ENCODE measurements at regions not wholly inside any gene's neighbourhood (a gene's known extent, or its start where the extent isn't known, plus 50 kb on each side); places are given as distances from the start of the nearest gene placed in this dataset.
A peak's percentile ranks its signal among the peaks of the same experiment; 100 is the strongest.

DNA sequence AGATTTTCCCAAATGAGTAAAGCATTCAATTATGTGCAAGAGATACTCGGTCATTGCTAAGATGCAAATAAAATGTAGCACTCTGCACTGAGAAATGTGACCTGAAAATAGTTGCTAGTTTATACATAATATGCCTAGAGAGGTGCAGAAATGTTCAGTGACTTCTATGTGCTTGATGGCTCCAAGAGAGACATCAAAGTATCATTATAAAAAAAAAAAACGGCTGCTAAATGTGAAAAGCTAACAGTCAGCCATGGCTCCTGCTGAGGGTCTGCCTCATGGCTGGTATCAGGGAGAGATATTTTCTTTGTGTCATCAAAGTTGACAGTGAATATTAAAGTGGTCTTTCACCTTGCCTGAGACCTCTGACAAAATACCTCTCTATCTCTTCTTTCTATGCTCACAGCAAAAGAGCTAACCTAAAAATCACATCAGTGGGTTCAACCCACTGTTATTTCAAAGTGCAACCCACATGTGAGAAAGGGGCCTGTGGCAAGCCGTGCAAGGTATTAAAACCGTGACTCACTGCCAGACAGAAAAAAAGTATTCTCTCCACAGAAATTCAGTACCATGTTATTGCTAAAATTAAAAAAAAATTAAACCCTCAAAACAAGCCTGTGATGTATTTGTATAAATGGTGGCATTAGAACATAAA lies 259.0 kb downstream of the HIVEP2 start:
- no peaks in the 10 kb centered on the region for H3K9me3 Mint-ChIP-seq (ENCODE audit: unreplicated experiment)
- no peaks in the 10 kb centered on the region for H3K36me3 Mint-ChIP-seq (ENCODE audit: low read depth, unreplicated experiment)

DNA sequence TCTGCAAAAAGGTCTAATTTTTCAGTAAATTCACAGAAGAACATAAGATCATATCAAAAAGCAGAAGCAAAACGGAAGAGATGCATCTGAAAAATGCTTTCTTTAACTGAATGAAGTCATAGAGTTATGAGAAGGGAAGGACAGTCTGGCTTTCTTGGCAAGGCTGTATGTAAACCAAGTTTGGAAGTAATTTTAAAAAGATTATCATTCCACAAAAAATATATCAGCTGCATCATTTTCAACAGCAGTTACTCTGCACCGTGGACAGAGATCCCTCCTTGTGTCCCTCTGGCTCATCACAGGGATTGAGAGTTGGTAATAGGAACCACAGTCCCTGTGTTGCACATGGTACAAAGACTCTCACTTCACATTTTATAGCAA lies 258.5 kb downstream of the HIVEP2 start:
- TF ChIP-seq, protein P1, sequence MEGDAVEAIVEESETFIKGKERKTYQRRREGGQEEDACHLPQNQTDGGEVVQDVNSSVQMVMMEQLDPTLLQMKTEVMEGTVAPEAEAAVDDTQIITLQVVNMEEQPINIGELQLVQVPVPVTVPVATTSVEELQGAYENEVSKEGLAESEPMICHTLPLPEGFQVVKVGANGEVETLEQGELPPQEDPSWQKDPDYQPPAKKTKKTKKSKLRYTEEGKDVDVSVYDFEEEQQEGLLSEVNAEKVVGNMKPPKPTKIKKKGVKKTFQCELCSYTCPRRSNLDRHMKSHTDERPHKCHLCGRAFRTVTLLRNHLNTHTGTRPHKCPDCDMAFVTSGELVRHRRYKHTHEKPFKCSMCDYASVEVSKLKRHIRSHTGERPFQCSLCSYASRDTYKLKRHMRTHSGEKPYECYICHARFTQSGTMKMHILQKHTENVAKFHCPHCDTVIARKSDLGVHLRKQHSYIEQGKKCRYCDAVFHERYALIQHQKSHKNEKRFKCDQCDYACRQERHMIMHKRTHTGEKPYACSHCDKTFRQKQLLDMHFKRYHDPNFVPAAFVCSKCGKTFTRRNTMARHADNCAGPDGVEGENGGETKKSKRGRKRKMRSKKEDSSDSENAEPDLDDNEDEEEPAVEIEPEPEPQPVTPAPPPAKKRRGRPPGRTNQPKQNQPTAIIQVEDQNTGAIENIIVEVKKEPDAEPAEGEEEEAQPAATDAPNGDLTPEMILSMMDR (IDR thresholded peaks at IDR 0.05; ENCODE audit: unreplicated experiment) = no peak
- H3K9me3 Mint-ChIP-seq (ENCODE audit: unreplicated experiment) = no peaks in the 10 kb centered on the region

More for the DNA sequence above, 259.0 kb downstream of the HIVEP2 start:
- no peak overlapping the region for H3K4me3 Mint-ChIP-seq (ENCODE audit: unreplicated experiment)
- no peak overlapping the region for H3K27ac Mint-ChIP-seq (ENCODE audit: unreplicated experiment)
- H3K27me3 Mint-ChIP-seq (ENCODE audit: unreplicated experiment) = peaks cover 2% of the 10 kb centered on the region
- no peaks in the 10 kb centered on the region for H3K4me1 Mint-ChIP-seq (ENCODE audit: unreplicated experiment)
- TF ChIP-seq, protein P1 (IDR thresholded peaks at IDR 0.05; ENCODE audit: unreplicated experiment) = no peak
- DNase-seq (ENCODE audit: low spot score) = no peak

DNA sequence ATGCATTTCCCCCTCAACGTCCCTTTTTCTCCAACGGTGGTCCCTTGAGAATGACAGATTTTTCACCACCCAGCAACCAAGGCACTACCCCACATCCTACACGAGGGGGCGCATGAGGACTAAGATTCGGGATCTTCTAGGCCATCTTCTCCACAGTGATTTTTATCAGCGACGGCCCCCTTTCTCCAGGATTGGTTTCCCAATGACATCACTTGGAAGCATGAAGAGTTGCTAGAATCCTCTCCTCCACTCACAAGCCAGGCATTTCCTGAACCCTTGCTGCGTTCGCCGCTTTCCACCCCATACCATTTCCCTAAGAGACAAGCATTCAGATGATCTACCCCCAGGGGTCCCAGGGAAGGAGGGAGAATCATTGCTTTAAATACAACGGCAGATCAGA lies 252.0 kb downstream of the HIVEP2 start:
- peaks cover 28% of the 10 kb centered on the region for H3K4me1 Mint-ChIP-seq (ENCODE audit: unreplicated experiment)
- peak; percentile 81 for DNase-seq (ENCODE audit: low spot score)
- H3K36me3 Mint-ChIP-seq (ENCODE audit: low read depth, unreplicated experiment) = no peaks in the 10 kb centered on the region
- H3K27ac Mint-ChIP-seq (ENCODE audit: unreplicated experiment) = peak overlapping the region; percentile 33
- H3K4me3 Mint-ChIP-seq (ENCODE audit: unreplicated experiment) = no peak overlapping the region
- TF ChIP-seq, protein P1 (IDR thresholded peaks at IDR 0.05; ENCODE audit: unreplicated experiment) = peak; percentile 97
- H3K9me3 Mint-ChIP-seq (ENCODE audit: unreplicated experiment) = no peaks in the 10 kb centered on the region
- H3K27me3 Mint-ChIP-seq (ENCODE audit: unreplicated experiment) = peaks cover 5% of the 10 kb centered on the region

More for the DNA sequence above, 258.5 kb downstream of the HIVEP2 start:
- Mint-ChIP-seq H3K27me3 (ENCODE audit: unreplicated experiment) (peaks cover 2% of the 10 kb centered on the region), H3K4me1 (ENCODE audit: unreplicated experiment) (no peaks in the 10 kb centered on the region), H3K36me3 (ENCODE audit: low read depth, unreplicated experiment) (no peaks in the 10 kb centered on the region), H3K4me3 (ENCODE audit: unreplicated experiment) (no peak overlapping the region), H3K27ac (ENCODE audit: unreplicated experiment) (no peak overlapping the region)
- DNase-seq (ENCODE audit: low spot score) = no peak

DNA sequence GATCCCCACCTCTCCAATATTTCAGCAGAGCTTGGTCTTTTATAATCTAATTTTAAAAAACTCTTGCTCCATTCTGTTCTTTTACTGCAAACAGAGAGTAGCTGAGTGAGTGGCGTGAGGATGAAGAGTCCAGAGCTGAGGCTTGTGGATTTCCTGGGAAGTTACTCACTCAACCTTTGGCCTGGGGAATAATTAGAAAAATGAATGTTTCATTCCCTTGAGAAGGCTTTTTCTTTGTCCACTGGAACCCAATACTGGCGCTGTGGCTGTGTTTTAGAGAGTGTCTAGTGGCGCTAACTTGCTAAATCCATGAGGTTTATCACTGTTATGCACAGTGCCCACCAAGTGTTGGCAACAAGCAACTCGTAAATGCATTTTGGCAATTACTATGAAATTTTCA lies 251.5 kb downstream of the HIVEP2 start:
- H3K4me1 Mint-ChIP-seq (ENCODE audit: unreplicated experiment) = peaks cover 33% of the 10 kb centered on the region
- no peak for DNase-seq (ENCODE audit: low spot score)
- no peaks in the 10 kb centered on the region for H3K36me3 Mint-ChIP-seq (ENCODE audit: low read depth, unreplicated experiment)
- peak overlapping the region; percentile 33 for H3K27ac Mint-ChIP-seq (ENCODE audit: unreplicated experiment)
- H3K4me3 Mint-ChIP-seq (ENCODE audit: unreplicated experiment) = no peak overlapping the region
- TF ChIP-seq, protein P1 (IDR thresholded peaks at IDR 0.05; ENCODE audit: unreplicated experiment) = no peak
- peaks cover 6% of the 10 kb centered on the region for H3K27me3 Mint-ChIP-seq (ENCODE audit: unreplicated experiment)
- no peaks in the 10 kb centered on the region for H3K9me3 Mint-ChIP-seq (ENCODE audit: unreplicated experiment)

DNA sequence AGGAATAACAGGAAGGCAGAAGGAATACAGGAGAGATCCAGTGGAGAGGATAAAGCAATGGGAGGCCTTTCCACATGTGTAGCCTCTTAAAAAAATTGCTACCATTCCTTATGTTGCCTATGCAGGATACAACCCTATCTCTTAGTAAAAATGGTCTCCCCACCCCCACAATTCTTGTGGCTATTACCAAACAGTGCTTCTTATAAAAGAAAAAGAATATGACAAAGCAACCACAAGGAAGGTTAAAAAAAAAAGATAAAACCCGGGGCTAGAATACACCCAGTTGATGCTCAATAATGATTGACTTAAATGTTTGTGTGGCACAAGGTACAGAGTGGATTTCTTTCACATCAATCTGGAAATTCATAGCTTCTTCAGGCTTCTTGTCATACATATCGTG lies 250.9 kb downstream of the HIVEP2 start:
- peaks cover 39% of the 10 kb centered on the region for H3K4me1 Mint-ChIP-seq (ENCODE audit: unreplicated experiment)
- H3K27me3 Mint-ChIP-seq (ENCODE audit: unreplicated experiment) = peaks cover 6% of the 10 kb centered on the region
- H3K9me3 Mint-ChIP-seq (ENCODE audit: unreplicated experiment) = no peaks in the 10 kb centered on the region
- DNase-seq (ENCODE audit: low spot score) = no peak
- no peaks in the 10 kb centered on the region for H3K36me3 Mint-ChIP-seq (ENCODE audit: low read depth, unreplicated experiment)
- H3K27ac Mint-ChIP-seq (ENCODE audit: unreplicated experiment) = no peak overlapping the region
- no peak overlapping the region for H3K4me3 Mint-ChIP-seq (ENCODE audit: unreplicated experiment)
- TF ChIP-seq, protein P1 (IDR thresholded peaks at IDR 0.05; ENCODE audit: unreplicated experiment) = no peak

Measured in endothelial cell (in vitro differentiated cells).